SK-N-SH (cell line): ENCODE measurements at regions not wholly inside any gene's neighbourhood (a gene's known extent, or its start where the extent isn't known, plus 50 kb on each side); places are given as distances from the start of the nearest gene placed in this dataset.

Experiments
- CTCF ChIA-PET: fragments of 300-600, 350-600 bp; formaldehyde crosslinking; extraction: SDS; loops from one replicate; lab custom pipeline; 2021; lab: Yijun Ruan, JAX
- POLR2A ChIA-PET: fragments of 350-600 bp; sonication (Branson Sonifier 250); formaldehyde crosslinking; extraction: SDS; loops from one replicate; lab custom pipeline; 2020; ENCODE audit warnings: antibody characterized with exemption, inconsistent platforms; lab: Yijun Ruan, JAX
- DNase-seq: peaks from one replicate; pipeline ENCODE4 v3.0.0; 2012
- H2AFZ ChIP-seq: fragments of 200-600 bp; sonication (generic); 2 replicates; pipeline ENCODE4 v1.8.1; 2016; ENCODE audit warnings: antibody characterized with exemption, mild to moderate bottlenecking, low read depth
- H3F3A ChIP-seq: fragments of 200-600 bp; sonication (generic); replicated peaks from 2 replicates; pipeline ENCODE3; 2016; ENCODE audit warnings: antibody characterized with exemption, mild to moderate bottlenecking; ENCODE audit not compliant: insufficient read depth
- H3K27ac ChIP-seq, 2 experiments: fragments of 200-500 bp in 1 of 2; fragments of 200-600 bp in 1 of 2; sonication (Bioruptor generic) in 1 of 2; sonication (generic), shearing (Covaris generic) in 1 of 2; 2 replicates each; pipeline versions ENCODE4 v1.5.1 to v1.6.1; 2014 to 2016; ENCODE audit warnings: low read depth in 2 of 2, inconsistent platforms in 1 of 2, low read length in 1 of 2, mild to moderate bottlenecking in 1 of 2, mixed read lengths in 1 of 2
- H3K27me3 ChIP-seq: fragments of 200-600 bp; sonication (generic), shearing (Covaris generic); 2 replicates; pipeline ENCODE4 v1.6.1; 2016; ENCODE audit warnings: mixed run types; ENCODE audit not compliant: insufficient read depth
- H3K36me3 ChIP-seq, 2 experiments: fragments of 200-500 bp in 1 of 2; fragments of 200-600 bp in 1 of 2; sonication (Bioruptor generic) in 1 of 2; sonication (generic) in 1 of 2; replicated peaks in 1 of 2; 2 replicates each; pipeline versions ENCODE3 to v1.5.1; 2014 to 2016; ENCODE audit warnings: low read length in 1 of 2, mild to moderate bottlenecking in 1 of 2; ENCODE audit not compliant: insufficient read depth in 2 of 2, control insufficient read depth in 1 of 2
- H3K4me1 ChIP-seq, 2 experiments: fragments of 200-500 bp in 1 of 2; fragments of 200-600 bp in 1 of 2; sonication (Bioruptor generic) in 1 of 2; sonication (generic), shearing (Covaris generic) in 1 of 2; 2 replicates each; pipeline versions ENCODE4 v1.5.1 to v1.6.1; 2014 to 2016; ENCODE audit warnings: low read depth in 1 of 2, low read length in 1 of 2, mixed run types in 1 of 2; ENCODE audit not compliant: insufficient read depth in 2 of 2, control insufficient read depth in 1 of 2
- H3K4me2 ChIP-seq: fragments of 200-600 bp; sonication (generic), shearing (Covaris generic); 2 replicates; pipeline ENCODE4 v1.6.1; 2017; ENCODE audit warnings: mixed run types
- H3K4me3 ChIP-seq, 2 experiments: fragments of 200-500 bp in 1 of 2; fragments of 200-600 bp in 1 of 2; sonication (Bioruptor generic) in 1 of 2; sonication (generic), shearing (Covaris generic) in 1 of 2; 2 replicates each; pipeline versions ENCODE4 v1.5.1 to v1.8.1; 2014 to 2016; ENCODE audit warnings: low read depth in 2 of 2, inconsistent platforms in 1 of 2, low read length in 1 of 2, mild to moderate bottlenecking in 1 of 2, mixed read lengths in 1 of 2, moderate library complexity in 1 of 2
- H3K79me2 ChIP-seq: fragments of 200-600 bp; sonication (generic); 2 replicates; pipeline ENCODE4 v1.8.1; 2017; ENCODE audit warnings: mild to moderate bottlenecking; ENCODE audit not compliant: insufficient read depth
- H3K9ac ChIP-seq: fragments of 200-600 bp; sonication (generic); 2 replicates; pipeline ENCODE4 v1.6.1; 2017; ENCODE audit warnings: mixed run types
- H3K9me2 ChIP-seq: fragments of 200-600 bp; sonication (generic); 2 replicates; pipeline ENCODE4 v1.6.1; 2017; ENCODE audit warnings: mixed run types
- H3K9me3 ChIP-seq: fragments of 200-600 bp; sonication (generic); 2 replicates; pipeline ENCODE4 v1.6.1; 2017; ENCODE audit warnings: mixed run types, mild to moderate bottlenecking, moderate library complexity
- H4K20me1 ChIP-seq: fragments of 200-600 bp; sonication (generic); 2 replicates; pipeline ENCODE4 v1.6.1; 2017; ENCODE audit warnings: mild to moderate bottlenecking, mixed run types; ENCODE audit not compliant: insufficient read depth
- EP300 ChIP-seq, 2 experiments: IDR thresholded peaks; 2 replicates each; pipeline versions ENCODE4 v1.4.0 to v1.6.1; 2012; ENCODE audit warnings: borderline replicate concordance in 1 of 2, low read depth in 1 of 2, low read length in 1 of 2
- EZH2phosphoT487 ChIP-seq: fragments of 200-600 bp; sonication (generic); IDR thresholded peaks from 2 replicates; pipeline ENCODE4 v1.6.1; 2017; ENCODE audit warnings: low read depth, mixed run types, mild to moderate bottlenecking, antibody characterized with exemption, moderate library complexity, borderline replicate concordance
- GABPA ChIP-seq: IDR thresholded peaks from 2 replicates; pipeline ENCODE4 v1.4.0; 2012; ENCODE audit warnings: low read depth, mild to moderate bottlenecking
- GATA2 ChIP-seq: sonication (generic); formaldehyde crosslinking; IDR thresholded peaks from 2 replicates; pipeline ENCODE4 v1.5.0; 2020; ENCODE audit warnings: mild to moderate bottlenecking, missing genetic modification reagents
- JUND ChIP-seq: IDR thresholded peaks from 2 replicates; pipeline ENCODE4 v1.4.0; 2012
- MAX ChIP-seq: IDR thresholded peaks from 2 replicates; pipeline ENCODE4 v1.4.0; 2012; ENCODE audit warnings: low read depth
- MEF2A ChIP-seq: IDR thresholded peaks from 2 replicates; pipeline ENCODE4 v1.4.0; 2012; ENCODE audit warnings: low read depth, borderline replicate concordance
- MXI1 ChIP-seq: IDR thresholded peaks from 2 replicates; pipeline ENCODE4 v1.6.1; 2012; ENCODE audit warnings: mild to moderate bottlenecking, low read depth, low read length, improper control_type of control experiment
- NRF1 ChIP-seq: IDR thresholded peaks from 2 replicates; pipeline ENCODE4 v1.6.1; 2012; ENCODE audit warnings: low read depth, mild to moderate bottlenecking, low read length
- POLR2AphosphoS5 ChIP-seq: IDR thresholded peaks from 2 replicates; pipeline ENCODE4 v1.6.1; 2012; ENCODE audit warnings: low read depth, low read length
- RAD21 ChIP-seq: IDR thresholded peaks from 2 replicates; pipeline ENCODE4 v1.6.1; 2012; ENCODE audit warnings: mild to moderate bottlenecking, low read length
- RCOR1 ChIP-seq: fragments of 150-350 bp; IDR thresholded peaks from 2 replicates; pipeline ENCODE4 v1.6.1; 2017; ENCODE audit warnings: antibody characterized with exemption, low read length
- RXRA ChIP-seq: IDR thresholded peaks from 2 replicates; pipeline ENCODE4 v1.4.0; 2012; ENCODE audit warnings: low read depth, mild to moderate bottlenecking, borderline replicate concordance
- SMC3 ChIP-seq: IDR thresholded peaks from 2 replicates; pipeline ENCODE4 v1.6.1; 2012; ENCODE audit warnings: low read depth, low read length, improper control_type of control experiment
- TAF1 ChIP-seq: IDR thresholded peaks from 2 replicates; pipeline ENCODE4 v1.6.1; 2012; ENCODE audit warnings: low read depth, mild to moderate bottlenecking, low read length, moderate library complexity, borderline replicate concordance
- TEAD4 ChIP-seq: IDR thresholded peaks from 2 replicates; pipeline ENCODE4 v1.4.0; 2012; ENCODE audit warnings: mild to moderate bottlenecking, borderline replicate concordance; ENCODE audit not compliant: insufficient read depth
- USF1 ChIP-seq: IDR thresholded peaks from 2 replicates; pipeline ENCODE4 v1.4.0; 2012; ENCODE audit warnings: low read depth, borderline replicate concordance
- USF2 ChIP-seq: fragments of 150-350 bp; IDR thresholded peaks from 2 replicates; pipeline ENCODE4 v1.6.1; 2017; ENCODE audit warnings: antibody characterized with exemption, low read length, low read depth, borderline replicate concordance
- YY1 ChIP-seq: IDR thresholded peaks from 2 replicates; pipeline ENCODE4 v1.4.0; 2012; ENCODE audit warnings: low read depth, mild to moderate bottlenecking
- WGBS: methylation state at CpG from one replicate; pipeline ENCODE4 v1.1.6; 2017; ENCODE audit warnings: low lambda C conversion rate; 5-methylcytosine and 5-hydroxymethylcytosine counted together
- TF ChIP-seq, protein P1 (sequence below): IDR thresholded peaks from 2 replicates; pipeline ENCODE4; 2012

DNA sequence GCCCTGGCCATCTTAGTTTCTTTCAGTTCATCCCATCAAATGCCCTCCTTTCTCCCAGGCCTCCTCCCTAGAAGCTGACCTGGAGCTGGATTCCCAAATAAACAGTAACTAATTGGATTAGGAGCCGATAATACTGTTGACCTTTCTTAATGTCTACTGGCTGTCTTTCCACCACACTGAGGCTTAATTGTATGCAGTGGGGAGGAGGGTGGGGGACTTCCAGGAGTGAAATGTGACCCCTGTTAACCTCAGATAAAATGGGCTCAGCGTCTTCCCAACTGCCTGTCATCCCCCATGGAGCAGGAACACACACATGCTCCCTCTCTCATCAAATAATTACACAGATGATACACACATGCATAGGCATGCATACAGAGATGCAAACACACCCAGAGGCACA, 53.7 kb upstream of the LBX1 start:
- no peak for TF ChIP-seq JUND
- no peak for TF ChIP-seq USF2
- Histone ChIP-seq H4K20me1 (no peaks in the 10 kb centered on the region), H3K9me3 (no peaks in the 10 kb centered on the region), H3K9me2 (no peaks in the 10 kb centered on the region), H3F3A (no peaks in the 10 kb centered on the region), H3K9ac (no peak overlapping the region), H3K27me3 (peaks cover 30% of the 10 kb centered on the region), H2AFZ (no peak overlapping the region), H3K4me1 (no peaks in the 10 kb centered on the region; a peak in 1 of 4 replicates), H3K36me3 (no peaks in the 10 kb centered on the region), H3K4me3 (no peak overlapping the region), H3K4me2 (no peak overlapping the region), H3K79me2 (no peaks in the 10 kb centered on the region), H3K27ac (no peak overlapping the region)
- POLR2A ChIA-PET = no interaction called here
- WGBS = 56% methylated on average over 1 of the region's 2 CpGs
- DNase-seq = no peak
- CTCF ChIA-PET = interaction anchor here (1.5 to 2.8 kb wide), 4 partner anchors 9 to 184 kb away, joined by 4 to 12 read pairs (median 8); no protein-coding TSS in a partner anchor

GRCh38 chr10:101283762-101284100, 54.5 kb upstream of the LBX1 start:
- H3K27me3 ChIP-seq = peaks cover 30% of the 10 kb centered on the region
- no peaks in the 10 kb centered on the region for H4K20me1 ChIP-seq
- no peaks in the 10 kb centered on the region for H3K79me2 ChIP-seq
- no peak for TF ChIP-seq RCOR1
- TF ChIP-seq RAD21 = no peak
- no peak for TF ChIP-seq POLR2AphosphoS5
- no peak for TF ChIP-seq MXI1
- no peak for TF ChIP-seq GABPA
- TF ChIP-seq RXRA = no peak
- no peak for TF ChIP-seq NRF1
- no peak for TF ChIP-seq TEAD4
- TF ChIP-seq JUND = no peak
- TF ChIP-seq EP300 (IDR thresholded peaks at IDR 0.05; ENCODE audit: borderline replicate concordance in 1 of 2, low read depth in 1 of 2, low read length in 1 of 2) = no peak
- TF ChIP-seq, protein P1, sequence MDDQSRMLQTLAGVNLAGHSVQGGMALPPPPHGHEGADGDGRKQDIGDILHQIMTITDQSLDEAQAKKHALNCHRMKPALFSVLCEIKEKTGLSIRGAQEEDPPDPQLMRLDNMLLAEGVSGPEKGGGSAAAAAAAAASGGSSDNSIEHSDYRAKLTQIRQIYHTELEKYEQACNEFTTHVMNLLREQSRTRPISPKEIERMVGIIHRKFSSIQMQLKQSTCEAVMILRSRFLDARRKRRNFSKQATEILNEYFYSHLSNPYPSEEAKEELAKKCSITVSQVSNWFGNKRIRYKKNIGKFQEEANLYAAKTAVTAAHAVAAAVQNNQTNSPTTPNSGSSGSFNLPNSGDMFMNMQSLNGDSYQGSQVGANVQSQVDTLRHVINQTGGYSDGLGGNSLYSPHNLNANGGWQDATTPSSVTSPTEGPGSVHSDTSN = no peak
- no peak for TF ChIP-seq MAX
- no peak for TF ChIP-seq EZH2phosphoT487
- TF ChIP-seq GATA2 (CRISPR knock-in tag) = no peak
- no peak for TF ChIP-seq USF2
- no peak for TF ChIP-seq SMC3
- no peak for TF ChIP-seq TAF1
- no peak for TF ChIP-seq YY1
- TF ChIP-seq MEF2A = no peak
- no peak for TF ChIP-seq USF1
- TF ChIP-seq, all 33 proteins: peak for 0
- no peaks in the 10 kb centered on the region for H3K9me2 ChIP-seq
- ChIA-PET CTCF (interaction anchor here (1.0 to 1.5 kb wide), 2 partner anchors 11 to 14 kb away, joined by 3 to 6 read pairs; no protein-coding TSS in a partner anchor), POLR2A (no interaction called here)
- no peaks in the 10 kb centered on the region for H3K36me3 ChIP-seq
- H3K9ac ChIP-seq = no peak overlapping the region
- H3K4me3 ChIP-seq = no peak overlapping the region
- WGBS = 31% methylated on average over 3 of the region's 3 CpGs
- H3K27ac ChIP-seq = no peak overlapping the region
- H3F3A ChIP-seq = no peaks in the 10 kb centered on the region
- H3K4me1 ChIP-seq = no peaks in the 10 kb centered on the region; a peak in 1 of 4 replicates
- no peak overlapping the region for H3K4me2 ChIP-seq
- no peak overlapping the region for H2AFZ ChIP-seq
- H3K9me3 ChIP-seq = no peaks in the 10 kb centered on the region
- DNase-seq = no peak
